Hepatocyte (in vitro differentiated cells): ENCODE measurements at regions not wholly inside any gene's neighbourhood (a gene's known extent, or its start where the extent isn't known, plus 50 kb on each side); places are given as distances from the start of the nearest gene placed in this dataset.

ENCODE experiments used
- DNase-seq: peaks from one replicate; pipeline ENCODE4 v3.0.0-alpha.2; 2016; ENCODE audit warnings: low spot score
- H2AFZ ChIP-seq: fragments of 200-600 bp; sonication (generic); 2 replicates; pipeline ENCODE4 v1.6.0; 2016; ENCODE audit warnings: antibody characterized with exemption, mild to moderate bottlenecking
- H3K27ac ChIP-seq: fragments of 200-600 bp; sonication (generic); 2 replicates; pipeline ENCODE4 v1.5.1; 2016; ENCODE audit warnings: mild to moderate bottlenecking
- H3K27me3 ChIP-seq: fragments of 200-600 bp; sonication (generic); 2 replicates; pipeline ENCODE4 v1.6.1; 2016
- H3K36me3 ChIP-seq: fragments of 200-600 bp; sonication (generic); replicated peaks from 2 replicates; pipeline ENCODE4 v1.5.1; 2016; ENCODE audit warnings: low read depth; ENCODE audit not compliant: insufficient read depth
- H3K4me1 ChIP-seq: fragments of 200-600 bp; sonication (generic); 2 replicates; pipeline ENCODE4 v1.5.1; 2016; ENCODE audit warnings: mild to moderate bottlenecking, moderate library complexity; ENCODE audit not compliant: insufficient read depth
- H3K4me2 ChIP-seq: fragments of 200-600 bp; sonication (generic); 2 replicates; pipeline ENCODE4 v1.6.0; 2016
- H3K4me3 ChIP-seq: fragments of 200-600 bp; sonication (generic); 2 replicates; pipeline ENCODE4 v1.5.1; 2016; ENCODE audit warnings: mild to moderate bottlenecking
- H3K79me2 ChIP-seq: fragments of 200-600 bp; sonication (generic); 2 replicates; pipeline ENCODE4 v1.6.0; 2017; ENCODE audit warnings: mild to moderate bottlenecking
- H3K9me2 ChIP-seq: fragments of 200-600 bp; sonication (generic); replicated peaks from 2 replicates; pipeline ENCODE4 v1.6.0; 2017; ENCODE audit warnings: mild to moderate bottlenecking; ENCODE audit not compliant: insufficient read depth
- H3K9me3 ChIP-seq: fragments of 200-600 bp; sonication (generic); 2 replicates; pipeline ENCODE4 v1.5.1; 2016; ENCODE audit warnings: low read depth, mild to moderate bottlenecking
- H4K20me1 ChIP-seq: fragments of 200-600 bp; sonication (generic); 2 replicates; pipeline ENCODE4 v1.6.0; 2016; ENCODE audit warnings: mild to moderate bottlenecking; ENCODE audit not compliant: insufficient read depth, poor library complexity, severe bottlenecking
- EZH2 ChIP-seq: fragments of 200-600 bp; sonication (generic); IDR thresholded peaks from 2 replicates; pipeline ENCODE4 v1.6.1; 2016; ENCODE audit warnings: antibody characterized with exemption, mild to moderate bottlenecking, borderline replicate concordance
- EZH2phosphoT487 ChIP-seq: fragments of 200-600 bp; sonication (generic); IDR thresholded peaks from one replicate; pipeline ENCODE4 v1.6.1; 2018; ENCODE audit warnings: antibody characterized with exemption, mild to moderate bottlenecking, low read depth, moderate library complexity; ENCODE audit not compliant: unreplicated experiment, severe bottlenecking
- WGBS: methylation state at CpG from one replicate; pipeline ENCODE4 v1.1.6; 2016; ENCODE audit warnings: low lambda C conversion rate; ENCODE audit errors: missing lambda C conversion rate; 5-methylcytosine and 5-hydroxymethylcytosine counted together
- TF ChIP-seq, protein P1 (sequence below): fragments of 200-600 bp; sonication (generic); IDR thresholded peaks from 2 replicates; pipeline ENCODE4 v1.5.1; 2016; ENCODE audit warnings: antibody characterized with exemption, mild to moderate bottlenecking; ENCODE audit not compliant: poor library complexity

DNA sequence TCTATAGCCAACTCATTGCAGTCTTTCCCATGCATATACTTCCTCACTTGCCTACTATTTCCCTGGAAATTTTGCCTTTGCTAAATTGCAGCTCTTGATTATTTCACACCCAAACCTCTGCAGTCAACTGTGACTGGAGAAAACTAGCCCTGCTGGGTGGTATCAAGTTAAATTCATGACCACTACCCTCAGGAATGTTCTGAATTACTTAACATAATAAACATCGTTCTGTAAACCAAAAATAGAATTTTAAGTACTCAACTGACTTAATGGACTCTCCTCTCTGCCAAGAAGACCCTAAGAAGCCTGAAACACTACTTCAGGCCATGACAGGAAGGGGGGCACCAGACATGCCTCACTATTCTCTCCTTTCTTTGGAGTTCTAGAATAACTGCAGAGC is 1278.0 kb upstream of the GBE1 start:
- Histone ChIP-seq H3K36me3 (no peaks in the 10 kb centered on the region), H3K4me1 (no peaks in the 10 kb centered on the region), H3K79me2 (no peaks in the 10 kb centered on the region), H3K4me2 (no peak overlapping the region), H2AFZ (no peak overlapping the region), H3K9me3 (no peaks in the 10 kb centered on the region), H3K4me3 (no peak overlapping the region), H3K27me3 (no peaks in the 10 kb centered on the region), H3K27ac (no peak overlapping the region), H3K9me2 (no peaks in the 10 kb centered on the region), H4K20me1 (no peaks in the 10 kb centered on the region)
- 33% methylated on average over 1 of the region's 1 CpG for WGBS
- TF ChIP-seq, protein P1, sequence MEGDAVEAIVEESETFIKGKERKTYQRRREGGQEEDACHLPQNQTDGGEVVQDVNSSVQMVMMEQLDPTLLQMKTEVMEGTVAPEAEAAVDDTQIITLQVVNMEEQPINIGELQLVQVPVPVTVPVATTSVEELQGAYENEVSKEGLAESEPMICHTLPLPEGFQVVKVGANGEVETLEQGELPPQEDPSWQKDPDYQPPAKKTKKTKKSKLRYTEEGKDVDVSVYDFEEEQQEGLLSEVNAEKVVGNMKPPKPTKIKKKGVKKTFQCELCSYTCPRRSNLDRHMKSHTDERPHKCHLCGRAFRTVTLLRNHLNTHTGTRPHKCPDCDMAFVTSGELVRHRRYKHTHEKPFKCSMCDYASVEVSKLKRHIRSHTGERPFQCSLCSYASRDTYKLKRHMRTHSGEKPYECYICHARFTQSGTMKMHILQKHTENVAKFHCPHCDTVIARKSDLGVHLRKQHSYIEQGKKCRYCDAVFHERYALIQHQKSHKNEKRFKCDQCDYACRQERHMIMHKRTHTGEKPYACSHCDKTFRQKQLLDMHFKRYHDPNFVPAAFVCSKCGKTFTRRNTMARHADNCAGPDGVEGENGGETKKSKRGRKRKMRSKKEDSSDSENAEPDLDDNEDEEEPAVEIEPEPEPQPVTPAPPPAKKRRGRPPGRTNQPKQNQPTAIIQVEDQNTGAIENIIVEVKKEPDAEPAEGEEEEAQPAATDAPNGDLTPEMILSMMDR, result no peak
- TF ChIP-seq EZH2, result no peak
- no peak for TF ChIP-seq EZH2phosphoT487
- no peak for DNase-seq

DNA sequence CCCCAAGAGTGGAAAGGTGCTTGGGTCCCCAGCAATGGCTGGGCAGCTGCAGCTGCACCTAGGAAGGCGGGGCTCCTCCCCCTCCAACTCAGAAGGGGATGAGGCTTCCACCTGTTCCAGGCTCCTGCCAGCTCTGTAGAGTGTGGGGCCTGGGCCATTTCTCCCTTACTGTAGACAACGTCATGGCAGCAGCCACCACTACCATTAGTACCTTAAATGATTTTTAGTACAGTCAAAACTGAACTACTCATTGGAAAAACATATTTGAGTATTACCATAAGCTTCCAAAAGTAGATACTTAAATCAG is 1274.2 kb upstream of the GBE1 start:
- Histone ChIP-seq H3K9me2 (no peaks in the 10 kb centered on the region), H3K4me2 (no peak overlapping the region), H3K79me2 (no peaks in the 10 kb centered on the region), H3K27me3 (no peaks in the 10 kb centered on the region), H3K36me3 (no peaks in the 10 kb centered on the region), H2AFZ (no peak overlapping the region), H3K9me3 (no peaks in the 10 kb centered on the region), H3K27ac (no peak overlapping the region), H3K4me3 (no peak overlapping the region), H4K20me1 (no peaks in the 10 kb centered on the region), H3K4me1 (no peaks in the 10 kb centered on the region)
- no peak for TF ChIP-seq EZH2phosphoT487
- 64% methylated on average over 2 of the region's 2 CpGs for WGBS
- DNase-seq, result no peak

DNA sequence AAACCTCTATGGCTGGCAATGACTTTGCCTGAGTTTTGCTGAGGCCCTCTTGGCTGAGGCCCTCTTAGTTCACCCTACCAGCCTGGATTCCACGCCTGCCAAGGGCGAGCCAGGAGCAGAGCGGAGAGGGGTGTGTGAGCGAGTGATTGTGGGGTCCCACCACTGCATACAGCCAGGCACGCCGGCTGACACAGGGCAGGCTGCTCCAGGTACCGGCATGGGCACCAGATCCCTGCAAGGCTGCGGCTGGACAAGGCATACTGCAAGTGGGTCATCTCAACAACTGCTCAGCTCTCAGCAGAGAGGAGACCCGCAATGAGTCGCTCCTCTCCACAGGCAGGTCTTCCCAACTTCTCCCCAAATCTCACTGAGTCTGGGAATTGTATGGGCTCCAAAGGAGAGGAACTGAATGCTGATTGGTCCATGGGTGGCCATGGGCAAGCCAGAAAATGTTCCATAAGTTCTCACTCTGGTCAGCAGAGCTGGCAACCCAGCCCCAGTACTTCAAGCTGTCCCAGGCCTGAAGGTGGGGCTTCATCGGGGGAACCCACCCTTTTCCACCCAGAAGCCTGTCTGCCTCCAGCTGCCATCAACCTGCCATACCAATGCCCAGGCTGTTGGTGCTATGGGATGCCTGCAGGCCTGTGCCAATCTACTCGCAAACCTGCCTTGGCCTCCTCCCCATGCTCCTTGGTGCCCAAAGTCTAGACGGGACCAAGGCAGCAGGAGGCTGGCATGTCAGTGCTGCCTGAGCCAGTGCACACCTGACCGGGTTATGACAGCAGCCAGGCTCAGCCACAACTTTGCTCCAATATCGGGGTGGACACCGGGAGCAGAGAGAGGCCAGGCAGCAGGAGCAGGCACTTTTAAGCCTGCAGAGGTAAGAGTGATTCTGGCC is 1273.6 kb upstream of the GBE1 start:
- no peaks in the 10 kb centered on the region for H3K79me2 ChIP-seq
- no peak overlapping the region for H2AFZ ChIP-seq
- H3K4me3 ChIP-seq, result no peak overlapping the region
- no peaks in the 10 kb centered on the region for H3K9me2 ChIP-seq
- H3K4me2 ChIP-seq, result no peak overlapping the region
- H3K36me3 ChIP-seq, result no peaks in the 10 kb centered on the region
- TF ChIP-seq, protein P1, result no peak
- TF ChIP-seq EZH2phosphoT487, result no peak
- no peak for TF ChIP-seq EZH2
- WGBS, result 96% methylated on average over 16 of the region's 16 CpGs
- H3K9me3 ChIP-seq, result no peaks in the 10 kb centered on the region
- no peaks in the 10 kb centered on the region for H4K20me1 ChIP-seq
- no peaks in the 10 kb centered on the region for H3K4me1 ChIP-seq
- H3K27ac ChIP-seq, result no peak overlapping the region
- H3K27me3 ChIP-seq, result no peaks in the 10 kb centered on the region
- DNase-seq, result no peak

DNA sequence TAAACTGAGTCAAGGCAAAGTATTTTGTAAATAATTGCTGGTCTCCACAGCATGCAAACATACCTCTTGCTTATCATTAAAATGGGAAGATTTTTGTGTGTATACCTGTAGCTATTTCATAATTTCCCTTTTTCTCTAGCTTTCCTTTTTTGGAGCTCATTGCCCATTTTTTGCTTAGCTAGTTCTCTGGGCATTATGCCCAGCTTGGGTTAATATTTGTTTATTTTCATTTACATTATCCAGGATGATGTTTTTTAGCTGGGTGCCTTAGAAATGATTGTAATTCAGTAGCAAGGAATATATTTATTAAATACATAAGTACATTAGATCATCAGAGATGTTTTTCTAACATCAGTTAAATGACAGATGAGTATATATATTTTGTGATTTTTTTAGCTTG is 1271.7 kb upstream of the GBE1 start:
- Histone ChIP-seq H3K4me2 (no peak overlapping the region), H2AFZ (no peak overlapping the region), H3K4me1 (no peaks in the 10 kb centered on the region), H3K9me2 (no peaks in the 10 kb centered on the region), H3K4me3 (no peak overlapping the region), H4K20me1 (no peaks in the 10 kb centered on the region), H3K27ac (no peak overlapping the region), H3K36me3 (no peaks in the 10 kb centered on the region), H3K9me3 (no peaks in the 10 kb centered on the region), H3K27me3 (no peaks in the 10 kb centered on the region), H3K79me2 (no peaks in the 10 kb centered on the region)
- no peak for DNase-seq
- TF ChIP-seq, protein P1, result no peak
- TF ChIP-seq EZH2, result no peak
- TF ChIP-seq EZH2phosphoT487, result no peak
